ENCODE measurements at regions not wholly inside any gene's neighbourhood (a gene's known extent, or its start where the extent isn't known, plus 50 kb on each side); places are given as distances from the start of the nearest gene placed in this dataset.

DNA sequence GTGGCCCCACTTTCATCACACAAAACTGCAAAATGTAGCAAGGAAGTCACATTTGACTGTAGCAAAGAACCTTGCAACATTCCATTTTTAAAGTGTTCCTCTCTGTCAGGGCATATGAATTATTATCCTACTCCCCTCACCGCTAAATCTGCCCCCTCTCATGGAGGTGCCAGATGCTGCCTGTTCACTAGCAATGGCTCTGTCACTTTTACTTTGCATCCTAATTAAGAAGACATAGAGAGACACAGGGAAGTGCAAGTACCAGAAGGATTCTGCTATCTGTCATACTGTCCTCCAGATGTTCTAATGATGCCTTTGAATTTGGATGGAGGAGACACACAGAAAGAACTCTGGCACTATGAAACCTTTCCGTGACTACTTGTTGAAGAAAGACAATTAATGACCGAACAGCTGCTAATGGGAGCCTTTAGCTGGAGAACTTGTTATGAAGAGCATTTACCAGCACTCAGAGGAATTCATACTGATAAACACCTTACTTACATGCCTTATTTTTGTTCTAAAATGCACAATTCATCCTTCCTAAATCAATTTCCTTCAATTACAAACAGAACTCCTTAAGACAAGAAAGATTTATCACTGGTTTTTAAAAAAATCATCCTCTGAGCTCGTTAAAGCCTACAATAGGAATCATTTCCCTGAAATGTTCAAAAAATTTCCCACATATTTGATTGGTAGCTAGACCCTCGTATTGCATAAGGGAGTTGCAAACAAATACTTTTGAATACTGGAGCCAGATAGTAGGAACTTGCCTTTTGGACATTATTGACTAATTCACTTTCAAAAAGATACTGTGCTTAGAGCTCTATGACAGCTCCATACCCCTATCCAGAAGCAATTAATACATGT is 292.6 kb downstream of the UBE3D start:
- no peak for TF ChIP-seq CTCF (IDR thresholded peaks at IDR 0.05)
- TF ChIP-seq POLR2A (IDR thresholded peaks at IDR 0.05) = no peak
